Body of pancreas (tissue), 4 donors: ENCODE measurements at regions not wholly inside any gene's neighbourhood (a gene's known extent, or its start where the extent isn't known, plus 50 kb on each side); places are given as distances from the start of the nearest gene placed in this dataset.

Experiments
- POLR2A ChIP-seq, 3 donors: fragments of 450-650 bp; IDR thresholded peaks; one replicate each; pipeline ENCODE4 v1.6.1; 2016; ENCODE audit warnings: antibody characterized with exemption in 3 of 3, mild to moderate bottlenecking in 2 of 3
- TF ChIP-seq, protein P1 (sequence below), 7 experiments: fragments of 450-650 bp in 4 of 7; fragments of 200-600 bp in 3 of 7; sonication (generic) in 3 of 7; IDR thresholded peaks; one replicate each; pipeline ENCODE4 v1.5.1; 2016 to 2019; ENCODE audit warnings: antibody characterized with exemption in 7 of 7

DNA sequence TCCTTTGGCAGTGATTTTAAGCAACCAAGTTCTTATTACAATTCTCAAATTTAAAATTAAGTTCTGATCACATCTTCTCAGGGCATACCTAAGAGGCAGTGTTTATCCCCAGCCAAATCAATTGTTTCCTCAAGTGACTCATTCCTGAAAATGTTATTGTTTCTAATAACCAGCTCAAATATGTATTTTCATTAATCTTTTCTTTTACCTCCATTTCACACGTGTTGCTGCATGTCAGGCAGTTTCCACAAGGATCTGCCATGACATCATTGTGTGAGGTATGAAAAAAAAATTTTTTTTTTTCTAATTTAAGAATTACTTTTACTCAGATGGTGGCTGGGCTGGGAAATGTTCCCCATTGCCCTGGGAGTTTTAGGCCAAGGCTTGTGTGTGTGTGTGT is 113.0 kb upstream of the NTRK2 start:
- TF ChIP-seq, protein P1, sequence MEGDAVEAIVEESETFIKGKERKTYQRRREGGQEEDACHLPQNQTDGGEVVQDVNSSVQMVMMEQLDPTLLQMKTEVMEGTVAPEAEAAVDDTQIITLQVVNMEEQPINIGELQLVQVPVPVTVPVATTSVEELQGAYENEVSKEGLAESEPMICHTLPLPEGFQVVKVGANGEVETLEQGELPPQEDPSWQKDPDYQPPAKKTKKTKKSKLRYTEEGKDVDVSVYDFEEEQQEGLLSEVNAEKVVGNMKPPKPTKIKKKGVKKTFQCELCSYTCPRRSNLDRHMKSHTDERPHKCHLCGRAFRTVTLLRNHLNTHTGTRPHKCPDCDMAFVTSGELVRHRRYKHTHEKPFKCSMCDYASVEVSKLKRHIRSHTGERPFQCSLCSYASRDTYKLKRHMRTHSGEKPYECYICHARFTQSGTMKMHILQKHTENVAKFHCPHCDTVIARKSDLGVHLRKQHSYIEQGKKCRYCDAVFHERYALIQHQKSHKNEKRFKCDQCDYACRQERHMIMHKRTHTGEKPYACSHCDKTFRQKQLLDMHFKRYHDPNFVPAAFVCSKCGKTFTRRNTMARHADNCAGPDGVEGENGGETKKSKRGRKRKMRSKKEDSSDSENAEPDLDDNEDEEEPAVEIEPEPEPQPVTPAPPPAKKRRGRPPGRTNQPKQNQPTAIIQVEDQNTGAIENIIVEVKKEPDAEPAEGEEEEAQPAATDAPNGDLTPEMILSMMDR (IDR thresholded peaks at IDR 0.05) = no peak
- no peak for TF ChIP-seq POLR2A (IDR thresholded peaks at IDR 0.05)
